ENCODE measurements at regions not wholly inside any gene's neighbourhood (a gene's known extent, or its start where the extent isn't known, plus 50 kb on each side); places are given as distances from the start of the nearest gene placed in this dataset.

DNA sequence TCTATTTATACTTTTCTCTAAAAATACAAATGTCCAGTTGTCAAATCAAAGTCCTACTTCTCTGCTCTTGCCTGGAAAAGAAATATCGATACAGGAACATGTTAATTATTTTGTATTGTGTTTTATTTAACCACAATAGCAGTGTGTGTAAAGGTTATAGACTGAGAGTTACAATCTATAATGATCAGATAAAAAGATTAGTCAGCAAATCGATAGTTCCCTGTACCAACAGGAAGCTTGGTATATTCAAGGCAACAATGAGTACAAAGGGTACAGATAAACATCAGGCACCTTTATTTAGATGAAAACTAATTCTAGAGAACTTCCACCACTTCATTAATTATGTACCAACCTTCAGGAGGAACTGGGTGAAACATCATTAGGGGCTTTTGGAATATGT, 469.5 kb downstream of the GBA3 start:
- Mint-ChIP-seq H3K27ac (no peak overlapping the region), H3K4me3 (no peak overlapping the region), H3K4me1 (no peaks in the 10 kb centered on the region)

DNA sequence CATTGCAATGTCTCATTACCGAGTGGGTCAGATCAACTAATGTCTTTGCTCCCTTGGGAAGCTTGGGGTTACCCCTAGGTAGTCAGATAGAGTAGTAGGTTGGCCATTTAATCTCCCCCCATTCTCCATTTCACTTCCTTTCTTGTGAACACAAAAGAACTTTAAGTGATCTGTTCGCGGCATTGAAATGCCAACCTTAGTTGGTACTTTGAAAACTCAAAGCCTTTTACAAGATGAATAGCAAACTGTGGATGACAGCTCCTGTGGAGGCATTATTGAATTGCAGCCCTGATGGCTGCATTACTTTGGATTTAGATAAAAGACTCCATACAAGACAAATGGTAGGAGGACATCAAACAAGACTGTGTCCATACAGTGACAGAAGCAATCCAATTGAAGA, 469.1 kb downstream of the GBA3 start:
- no peak for DNase-seq
- no peak overlapping the region for H3K4me3 Mint-ChIP-seq
- H3K27me3 Mint-ChIP-seq = no peaks in the 10 kb centered on the region
- no peaks in the 10 kb centered on the region for H3K36me3 Mint-ChIP-seq
- peaks cover 1% of the 10 kb centered on the region for H3K9me3 Mint-ChIP-seq
- no peaks in the 10 kb centered on the region for H3K4me1 Mint-ChIP-seq
- H3K27ac Mint-ChIP-seq = no peak overlapping the region

More for the DNA sequence above, 469.5 kb downstream of the GBA3 start:
- no peak for DNase-seq
- Mint-ChIP-seq H3K27me3 (no peaks in the 10 kb centered on the region), H3K36me3 (no peaks in the 10 kb centered on the region), H3K9me3 (peaks cover 1% of the 10 kb centered on the region)

DNA sequence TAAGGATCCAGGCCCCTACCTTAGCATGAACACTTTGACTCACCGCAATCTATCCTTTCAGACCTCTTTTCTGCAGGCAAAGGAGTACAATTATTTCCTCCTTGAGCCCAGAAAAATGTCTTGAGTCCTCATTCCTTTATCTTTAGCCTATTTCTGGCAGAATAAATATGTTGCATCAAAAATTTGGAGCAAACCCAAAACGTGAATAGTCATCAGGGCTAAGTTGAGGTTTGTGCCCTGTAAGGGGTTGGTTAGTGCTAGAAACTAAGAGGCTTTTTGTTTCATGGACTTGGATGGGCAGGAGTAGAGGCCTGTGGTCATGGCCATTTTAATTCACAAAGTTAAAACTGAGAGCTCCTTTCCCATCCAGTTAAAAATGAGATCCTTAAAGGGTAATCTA, 460.3 kb downstream of the GBA3 start:
- no peak overlapping the region for H3K27ac Mint-ChIP-seq
- no peaks in the 10 kb centered on the region for H3K4me1 Mint-ChIP-seq
- no peak for DNase-seq
- H3K9me3 Mint-ChIP-seq = no peaks in the 10 kb centered on the region
- no peaks in the 10 kb centered on the region for H3K27me3 Mint-ChIP-seq
- H3K36me3 Mint-ChIP-seq = no peaks in the 10 kb centered on the region
- no peak overlapping the region for H3K4me3 Mint-ChIP-seq

DNA sequence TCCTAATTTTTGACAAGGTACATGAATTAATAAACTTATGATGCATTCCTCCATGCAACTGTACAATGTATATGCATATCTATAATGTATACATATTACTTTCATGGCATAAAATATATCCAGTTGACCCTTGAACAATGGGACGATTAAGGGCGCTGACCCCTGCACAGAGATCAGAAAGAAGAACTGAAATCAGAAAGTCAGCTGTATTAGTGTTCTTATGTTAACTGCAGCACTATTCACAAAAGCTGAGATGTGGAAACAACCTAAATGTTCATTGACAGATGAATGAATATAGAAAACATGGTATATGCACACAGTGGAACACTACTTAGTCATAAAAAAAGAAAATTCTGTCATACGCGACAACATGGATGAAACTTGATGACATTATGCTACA, 457.1 kb downstream of the GBA3 start:
- no peak for DNase-seq
- no peaks in the 10 kb centered on the region for H3K36me3 Mint-ChIP-seq
- H3K4me1 Mint-ChIP-seq = no peaks in the 10 kb centered on the region
- no peaks in the 10 kb centered on the region for H3K9me3 Mint-ChIP-seq
- H3K4me3 Mint-ChIP-seq = no peak overlapping the region
- no peaks in the 10 kb centered on the region for H3K27me3 Mint-ChIP-seq
- H3K27ac Mint-ChIP-seq = no peak overlapping the region

DNA sequence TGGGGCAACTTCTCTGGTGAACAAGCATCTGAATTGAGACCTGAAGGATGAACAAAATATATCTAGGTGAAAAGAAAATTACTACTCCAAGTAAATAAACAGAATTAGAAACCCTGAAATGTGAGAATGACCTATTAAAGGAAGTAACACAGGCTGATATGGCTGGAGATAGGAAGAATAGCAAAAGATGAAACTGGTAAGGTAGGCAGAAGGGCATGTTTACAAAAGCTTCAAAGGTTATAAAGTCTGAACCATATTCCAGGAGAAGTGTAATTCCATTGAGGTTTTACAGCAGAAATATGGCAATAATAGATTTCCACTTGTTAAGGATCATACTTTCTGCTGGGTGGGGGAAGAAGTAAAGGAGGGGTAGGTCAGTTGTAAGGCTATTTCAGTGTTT, 452.0 kb downstream of the GBA3 start:
- H3K4me1 Mint-ChIP-seq = no peaks in the 10 kb centered on the region
- no peak for DNase-seq
- H3K27ac Mint-ChIP-seq = no peak overlapping the region
- no peaks in the 10 kb centered on the region for H3K36me3 Mint-ChIP-seq
- H3K9me3 Mint-ChIP-seq = no peaks in the 10 kb centered on the region
- no peak overlapping the region for H3K4me3 Mint-ChIP-seq
- H3K27me3 Mint-ChIP-seq = no peaks in the 10 kb centered on the region

DNA sequence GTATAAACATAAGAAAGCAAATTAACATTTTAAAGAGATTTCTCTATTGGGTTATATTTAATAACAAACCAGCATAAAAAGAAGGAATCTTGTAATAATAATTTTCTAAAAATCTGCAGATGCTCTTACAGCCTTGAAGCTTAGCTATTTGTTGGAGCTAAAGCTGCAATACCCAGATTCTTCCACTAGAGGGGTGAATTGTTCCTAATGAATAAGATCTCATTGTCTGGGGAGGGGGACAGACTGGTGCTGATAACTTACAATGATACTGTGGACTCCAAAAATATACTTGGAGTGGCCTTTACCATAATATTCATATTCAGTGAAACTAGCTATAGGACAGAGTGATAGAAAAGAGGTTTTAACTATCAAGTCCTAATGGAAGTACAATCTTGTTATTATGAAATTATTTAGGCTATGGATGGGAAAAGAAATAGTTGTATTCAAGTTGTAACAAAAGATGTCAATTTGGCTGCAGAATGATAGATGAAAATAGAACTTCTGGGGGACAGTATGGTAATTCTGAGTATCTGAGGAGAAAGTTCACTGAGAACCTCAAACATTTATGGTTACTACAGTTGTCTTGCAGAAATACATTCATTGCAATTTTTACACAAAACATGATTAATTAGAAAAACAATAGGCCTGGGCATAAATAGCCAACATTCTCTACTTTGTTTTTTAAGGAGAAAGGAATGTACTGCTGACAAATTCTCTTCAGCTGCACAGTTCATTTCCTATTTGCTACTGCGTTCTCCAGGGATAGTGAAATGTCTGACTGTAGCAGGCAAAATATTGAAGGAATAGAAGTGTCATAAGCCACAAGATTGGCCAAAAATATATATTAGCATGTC, 443.3 kb downstream of the GBA3 start:
- Mint-ChIP-seq H3K9me3 (no peaks in the 10 kb centered on the region), H3K36me3 (no peaks in the 10 kb centered on the region), H3K4me1 (no peaks in the 10 kb centered on the region), H3K27me3 (no peaks in the 10 kb centered on the region), H3K4me3 (no peak overlapping the region), H3K27ac (no peak overlapping the region)
- DNase-seq = no peak

DNA sequence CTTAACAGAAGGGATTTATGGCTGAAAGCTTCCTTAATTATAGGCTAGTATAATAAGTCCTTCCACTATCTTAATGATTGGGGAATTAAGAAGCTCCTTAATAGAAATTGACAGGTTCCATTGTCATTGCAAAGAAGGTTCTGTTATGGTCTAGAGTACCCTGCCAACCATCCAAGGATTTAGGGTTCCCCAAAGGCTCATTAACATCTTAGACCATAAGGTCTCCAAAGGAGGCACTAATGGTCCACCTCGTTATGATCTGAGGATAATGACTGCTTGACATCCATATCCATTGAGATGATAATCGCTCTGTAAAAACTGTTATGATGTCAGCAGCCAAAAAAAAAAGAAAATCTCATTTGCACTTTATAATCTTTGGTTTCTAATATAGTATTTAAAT, 441.6 kb downstream of the GBA3 start:
- no peak for DNase-seq
- H3K27me3 Mint-ChIP-seq = no peaks in the 10 kb centered on the region
- H3K27ac Mint-ChIP-seq = no peak overlapping the region
- no peaks in the 10 kb centered on the region for H3K4me1 Mint-ChIP-seq
- no peak overlapping the region for H3K4me3 Mint-ChIP-seq
- no peaks in the 10 kb centered on the region for H3K9me3 Mint-ChIP-seq
- H3K36me3 Mint-ChIP-seq = no peaks in the 10 kb centered on the region

DNA sequence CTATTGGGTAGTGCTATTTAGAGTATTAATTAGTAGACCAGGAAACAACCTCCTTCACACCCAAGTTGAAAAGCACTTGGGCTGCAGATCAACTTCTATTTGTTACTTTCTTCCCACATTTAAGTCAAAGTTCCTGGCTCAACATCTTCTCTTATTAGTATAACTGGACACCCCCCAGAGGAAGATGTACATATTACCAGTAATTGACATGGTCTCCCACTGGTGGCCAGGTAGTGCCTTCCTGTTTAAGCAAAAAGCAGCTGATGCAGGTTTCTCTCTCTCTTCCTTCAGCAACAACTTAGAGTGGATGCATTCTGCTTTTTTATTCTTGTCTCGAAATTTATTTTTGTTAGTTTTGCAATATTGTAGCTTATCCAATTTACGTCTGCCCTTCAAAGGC, 438.1 kb downstream of the GBA3 start:
- H3K36me3 Mint-ChIP-seq = no peaks in the 10 kb centered on the region
- no peaks in the 10 kb centered on the region for H3K27me3 Mint-ChIP-seq
- H3K4me3 Mint-ChIP-seq = no peak overlapping the region
- H3K27ac Mint-ChIP-seq = no peak overlapping the region
- no peak for DNase-seq
- H3K9me3 Mint-ChIP-seq = no peaks in the 10 kb centered on the region
- H3K4me1 Mint-ChIP-seq = no peaks in the 10 kb centered on the region

DNA sequence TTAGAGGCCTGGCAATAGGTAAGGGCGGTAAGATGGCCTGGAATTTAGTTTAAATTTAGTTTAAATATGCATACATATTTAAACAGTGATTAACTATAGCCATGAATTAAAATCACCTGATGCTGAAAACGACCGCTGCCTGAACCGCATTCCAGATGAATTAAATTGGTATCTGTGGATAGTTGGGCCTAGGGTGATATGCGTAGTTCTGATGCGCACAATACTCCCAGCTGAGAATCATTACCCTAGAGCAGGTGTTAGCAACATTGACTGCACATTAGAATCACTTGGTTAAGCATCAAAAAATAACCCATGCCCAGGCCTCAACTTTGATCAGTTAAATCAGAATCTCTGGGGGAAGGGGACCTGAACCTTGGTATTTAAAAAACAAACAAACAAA, 432.4 kb downstream of the GBA3 start:
- Mint-ChIP-seq H3K4me3 (no peak overlapping the region), H3K27me3 (no peaks in the 10 kb centered on the region), H3K4me1 (no peaks in the 10 kb centered on the region), H3K9me3 (no peaks in the 10 kb centered on the region), H3K27ac (no peak overlapping the region), H3K36me3 (no peaks in the 10 kb centered on the region)
- DNase-seq = no peak

DNA sequence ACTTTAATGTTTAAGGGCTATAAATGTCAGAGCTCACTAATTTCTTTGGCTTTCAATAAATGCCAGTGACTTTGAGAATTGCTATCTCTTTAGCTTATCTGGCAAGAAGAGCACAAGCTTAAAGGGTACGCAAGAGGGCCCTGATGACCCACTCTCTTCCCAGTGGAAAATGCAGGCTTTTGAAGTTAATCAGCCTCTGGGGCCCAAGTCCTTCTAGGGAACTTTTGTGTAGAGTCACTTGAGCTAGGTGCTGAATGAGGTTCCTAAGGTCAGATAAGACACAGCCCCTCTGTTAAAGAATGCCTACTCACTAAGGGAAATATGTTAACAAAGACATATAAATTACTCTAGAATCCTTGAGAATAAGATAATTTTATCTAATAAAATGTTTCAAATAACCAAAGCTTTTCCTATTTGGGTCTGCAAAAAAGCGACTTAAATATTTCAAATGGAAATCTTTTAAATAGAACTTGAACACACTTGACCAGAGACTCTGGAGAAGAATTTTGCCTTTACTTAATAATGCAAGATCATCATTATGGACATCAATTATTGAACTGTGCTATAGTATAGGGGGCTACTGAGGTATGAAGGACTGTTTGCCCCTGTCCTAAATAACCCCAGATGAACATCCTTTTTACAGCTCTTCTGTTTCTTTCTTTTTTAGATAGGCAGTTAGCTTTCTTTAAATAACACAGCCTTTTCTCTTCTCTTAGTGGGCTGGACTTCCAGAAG, 430.1 kb downstream of the GBA3 start:
- Mint-ChIP-seq H3K27me3 (no peaks in the 10 kb centered on the region), H3K4me3 (no peak overlapping the region), H3K36me3 (no peaks in the 10 kb centered on the region), H3K27ac (no peak overlapping the region), H3K9me3 (no peaks in the 10 kb centered on the region), H3K4me1 (no peaks in the 10 kb centered on the region)
- no peak for DNase-seq

DNA sequence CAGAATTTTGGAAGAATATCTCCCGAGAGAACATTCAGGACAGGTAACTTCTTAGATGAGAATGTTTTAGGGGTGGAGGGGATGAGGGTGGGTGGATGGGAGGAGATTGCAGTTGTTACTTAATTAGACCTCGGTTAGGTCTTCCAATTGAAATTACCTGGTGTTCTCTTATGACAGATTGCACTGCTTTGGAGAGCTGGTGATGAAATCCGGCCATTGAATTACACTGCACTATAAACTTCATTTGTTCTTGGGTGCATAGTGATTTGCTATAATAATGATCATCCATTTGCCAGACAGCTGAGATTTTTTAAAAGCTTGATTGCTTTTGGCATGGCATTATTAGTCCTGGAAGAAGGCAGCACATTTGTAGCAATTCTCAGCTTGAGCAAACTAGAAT, 427.6 kb downstream of the GBA3 start:
- Mint-ChIP-seq H3K36me3 (no peaks in the 10 kb centered on the region), H3K27ac (no peak overlapping the region), H3K4me3 (no peak overlapping the region), H3K4me1 (no peaks in the 10 kb centered on the region), H3K27me3 (no peaks in the 10 kb centered on the region), H3K9me3 (peaks cover 4% of the 10 kb centered on the region)
- DNase-seq = no peak

DNA sequence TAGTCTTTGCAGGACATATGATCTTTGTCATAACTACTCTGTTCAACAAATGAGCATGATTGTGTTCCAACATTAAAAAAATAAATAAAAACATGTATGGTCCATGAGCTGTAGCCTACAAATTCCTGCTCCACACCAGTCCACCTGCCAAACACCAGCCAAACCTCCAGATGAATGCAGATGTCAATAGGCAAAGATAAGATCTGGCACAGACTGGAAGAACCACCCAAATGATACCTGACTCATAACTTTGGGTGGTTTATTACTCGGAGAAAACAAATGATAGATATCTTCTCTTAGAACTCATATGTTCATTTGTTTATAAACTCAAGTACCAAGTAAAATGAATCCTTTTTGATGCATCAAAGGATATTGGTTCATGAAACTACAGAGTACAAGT, 425.1 kb downstream of the GBA3 start:
- Mint-ChIP-seq H3K27ac (no peak overlapping the region), H3K36me3 (no peaks in the 10 kb centered on the region), H3K9me3 (peaks cover 4% of the 10 kb centered on the region), H3K27me3 (no peaks in the 10 kb centered on the region), H3K4me1 (no peaks in the 10 kb centered on the region), H3K4me3 (no peak overlapping the region)
- no peak for DNase-seq

DNA sequence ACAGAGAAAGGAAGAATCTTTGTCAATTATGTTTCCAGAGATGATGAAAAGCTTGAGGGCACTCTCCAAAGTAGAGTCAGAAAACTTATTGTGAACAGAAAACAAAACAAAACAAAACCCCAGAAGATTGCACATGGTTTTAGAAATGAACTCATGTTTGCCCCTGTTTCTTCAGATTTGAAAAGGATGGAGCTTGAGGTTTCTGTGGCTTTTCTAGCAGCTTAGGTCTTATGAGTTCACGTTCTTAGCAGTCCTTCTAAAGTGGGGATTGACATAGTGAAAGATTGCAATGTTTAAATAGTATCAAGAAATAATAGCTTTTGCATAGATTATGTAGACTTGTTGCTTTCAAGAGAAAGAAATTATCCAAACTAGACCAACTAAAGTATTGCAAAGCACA, 421.8 kb downstream of the GBA3 start:
- Mint-ChIP-seq H3K4me1 (no peaks in the 10 kb centered on the region), H3K36me3 (no peaks in the 10 kb centered on the region), H3K27ac (no peak overlapping the region), H3K27me3 (no peaks in the 10 kb centered on the region), H3K9me3 (peaks cover 4% of the 10 kb centered on the region), H3K4me3 (no peak overlapping the region)
- DNase-seq = no peak

DNA sequence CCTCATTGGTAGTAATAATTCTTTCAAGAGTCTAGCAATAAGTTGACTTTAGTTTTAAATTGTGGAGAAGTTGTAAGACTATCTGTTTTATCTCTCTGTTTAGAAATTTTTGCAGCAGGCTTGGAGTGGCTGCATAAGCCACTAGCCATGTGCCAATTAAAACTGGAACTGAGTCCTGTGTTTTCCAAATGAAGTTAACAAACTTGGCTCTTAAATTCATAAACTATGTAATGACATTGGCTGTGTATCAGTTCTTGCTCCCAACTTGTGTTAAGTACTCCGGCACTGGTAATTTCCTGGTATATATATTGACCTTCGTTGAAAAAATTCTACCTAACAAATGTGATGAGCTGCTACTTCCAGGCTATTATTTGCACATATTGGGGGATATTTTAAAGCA, 420.4 kb downstream of the GBA3 start:
- H3K27ac Mint-ChIP-seq = no peak overlapping the region
- DNase-seq = no peak
- no peaks in the 10 kb centered on the region for H3K36me3 Mint-ChIP-seq
- H3K4me3 Mint-ChIP-seq = no peak overlapping the region
- peaks cover 4% of the 10 kb centered on the region for H3K9me3 Mint-ChIP-seq
- no peaks in the 10 kb centered on the region for H3K27me3 Mint-ChIP-seq
- no peaks in the 10 kb centered on the region for H3K4me1 Mint-ChIP-seq

DNA sequence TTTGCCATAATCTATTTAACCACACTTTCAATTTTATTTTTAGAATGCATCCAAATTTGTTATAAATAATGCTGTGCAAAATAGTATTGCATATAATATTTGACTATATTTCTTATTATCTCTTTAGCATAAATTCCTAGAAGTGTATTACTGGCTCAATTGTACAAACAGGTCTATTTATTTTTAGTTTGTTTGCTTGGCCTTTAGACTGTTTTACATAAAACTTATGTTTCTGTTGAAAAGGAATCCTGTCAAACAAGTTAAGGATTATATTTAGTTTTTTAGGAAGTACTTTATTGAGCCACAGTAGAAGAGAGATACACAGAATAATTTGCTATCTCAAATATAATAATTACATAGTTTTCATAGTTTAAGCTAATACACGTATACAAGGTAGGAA, 413.8 kb downstream of the GBA3 start:
- no peaks in the 10 kb centered on the region for H3K9me3 Mint-ChIP-seq
- H3K36me3 Mint-ChIP-seq = no peaks in the 10 kb centered on the region
- H3K27ac Mint-ChIP-seq = no peak overlapping the region
- H3K4me3 Mint-ChIP-seq = no peak overlapping the region
- H3K27me3 Mint-ChIP-seq = no peaks in the 10 kb centered on the region
- H3K4me1 Mint-ChIP-seq = no peaks in the 10 kb centered on the region
- no peak for DNase-seq
